SJSA1 (cell line): ENCODE measurements at regions not wholly inside any gene's neighbourhood (a gene's known extent, or its start where the extent isn't known, plus 50 kb on each side); places are given as distances from the start of the nearest gene placed in this dataset.

ENCODE experiments used
- DNase-seq, 2 experiments: peaks; one replicate each; pipeline ENCODE4 v3.0.0-alpha.2; 2015 to 2020; ENCODE audit warnings: low spot score in 2 of 2, low read depth in 1 of 2
- H3K27ac ChIP-seq: fragments of 250-450 bp; sonication (Bioruptor Pico); 2 replicates; pipeline ENCODE4 v1.5.1; 2020; ENCODE audit warnings: mild to moderate bottlenecking, moderate library complexity
- H3K27me3 ChIP-seq: fragments of 250-450 bp; sonication (Bioruptor Pico); replicated peaks from 2 replicates; pipeline ENCODE4 v1.5.1; 2020; ENCODE audit warnings: mild to moderate bottlenecking, moderate library complexity
- H3K36me3 ChIP-seq: fragments of 250-450 bp; sonication (Bioruptor Pico); 2 replicates; pipeline ENCODE4 v1.5.1; 2020; ENCODE audit warnings: mild to moderate bottlenecking
- H3K4me1 ChIP-seq: fragments of 250-450 bp; sonication (Bioruptor Pico); replicated peaks from 2 replicates; pipeline ENCODE4 v1.6.1; 2021; ENCODE audit warnings: mild to moderate bottlenecking
- H3K4me3 ChIP-seq: fragments of 250-450 bp; sonication (Bioruptor Pico); 2 replicates; pipeline ENCODE4 v1.5.1; 2020; ENCODE audit warnings: mild to moderate bottlenecking
- H3K9me3 ChIP-seq: fragments of 250-450 bp; sonication (Bioruptor Pico); replicated peaks from 2 replicates; pipeline ENCODE4 v1.5.1; 2020; ENCODE audit warnings: mild to moderate bottlenecking

- Histone ChIP-seq H3K9me3 (no peaks in the 10 kb centered on the region), H3K36me3 (no peaks in the 10 kb centered on the region), H3K27ac (no peak overlapping the region), H3K27me3 (no peaks in the 10 kb centered on the region), H3K4me1 (no peaks in the 10 kb centered on the region), H3K4me3 (no peak overlapping the region)
- DNase-seq = no peak
Observed at GRCh38 chrX:35122756-35123155, 180.2 kb downstream of the FAM47B start.

GRCh38 chrX:35149517-35149916 lies 206.9 kb downstream of the FAM47B start:
- DNase-seq = no peak
- H3K4me3 ChIP-seq = no peak overlapping the region
- H3K27me3 ChIP-seq = no peaks in the 10 kb centered on the region
- H3K9me3 ChIP-seq = no peaks in the 10 kb centered on the region
- H3K4me1 ChIP-seq = no peaks in the 10 kb centered on the region
- no peak overlapping the region for H3K27ac ChIP-seq
- H3K36me3 ChIP-seq = no peaks in the 10 kb centered on the region

- Histone ChIP-seq H3K4me1 (no peaks in the 10 kb centered on the region), H3K36me3 (no peaks in the 10 kb centered on the region), H3K27me3 (no peaks in the 10 kb centered on the region), H3K9me3 (no peaks in the 10 kb centered on the region), H3K4me3 (no peak overlapping the region), H3K27ac (no peak overlapping the region)
- DNase-seq = no peak
Observed at GRCh38 chrX:35150052-35150451, 207.5 kb downstream of the FAM47B start.

- H3K27ac ChIP-seq = no peak overlapping the region
- H3K4me3 ChIP-seq = no peak overlapping the region
- DNase-seq = no peak
Observed at GRCh38 chrX:35150642-35151239, 208.1 kb downstream of the FAM47B start.

GRCh38 chrX:35166023-35166422 lies 223.4 kb downstream of the FAM47B start:
- H3K4me3 ChIP-seq = no peak overlapping the region
- no peaks in the 10 kb centered on the region for H3K27me3 ChIP-seq
- no peak overlapping the region for H3K27ac ChIP-seq
- no peaks in the 10 kb centered on the region for H3K9me3 ChIP-seq
- no peak for DNase-seq
- H3K36me3 ChIP-seq = no peaks in the 10 kb centered on the region
- peaks cover 4% of the 10 kb centered on the region; the same call in 1 of the 2 replicates for H3K4me1 ChIP-seq

More at GRCh38 chrX:35150642-35151239, 208.1 kb downstream of the FAM47B start:
- Histone ChIP-seq H3K36me3 (no peaks in the 10 kb centered on the region), H3K4me1 (no peaks in the 10 kb centered on the region), H3K27me3 (no peaks in the 10 kb centered on the region), H3K9me3 (no peaks in the 10 kb centered on the region)
